ENCODE measurements at regions not wholly inside any gene's neighbourhood (a gene's known extent, or its start where the extent isn't known, plus 50 kb on each side); places are given as distances from the start of the nearest gene placed in this dataset.

DNA sequence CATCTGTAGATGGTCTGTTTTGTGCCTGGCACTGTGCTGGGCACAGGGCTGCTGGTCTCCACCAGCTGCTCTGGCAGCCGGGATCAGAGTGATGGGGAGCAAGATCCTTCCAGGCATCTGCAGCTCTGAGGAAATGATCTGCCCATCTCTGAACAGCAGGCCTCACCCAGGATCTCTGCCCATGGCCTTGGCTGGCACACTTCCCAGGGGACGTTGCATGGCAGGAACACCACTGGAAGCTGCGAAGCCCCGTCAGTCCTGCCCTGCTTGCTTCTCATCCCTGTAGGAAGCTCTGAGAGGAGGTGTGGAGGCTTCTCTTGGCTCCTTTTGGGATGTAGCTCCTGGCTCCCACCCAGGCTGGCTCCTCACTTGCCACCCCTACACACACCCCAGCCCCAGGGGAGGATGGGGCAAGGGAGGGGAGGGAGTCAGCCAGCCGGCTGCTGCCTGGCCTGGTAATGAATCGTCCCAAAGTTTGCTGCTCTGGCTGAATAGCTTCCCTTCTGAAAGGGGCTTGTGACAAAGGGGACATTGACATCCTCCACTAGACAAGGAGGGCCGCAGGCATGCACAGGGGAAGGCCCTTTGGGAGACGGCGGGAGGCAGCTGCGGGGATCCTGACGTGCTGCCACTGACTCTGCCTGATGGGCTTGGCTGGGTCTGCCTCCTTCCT is 108.9 kb downstream of the VEGFA start:
- DNase-seq: no peak

DNA sequence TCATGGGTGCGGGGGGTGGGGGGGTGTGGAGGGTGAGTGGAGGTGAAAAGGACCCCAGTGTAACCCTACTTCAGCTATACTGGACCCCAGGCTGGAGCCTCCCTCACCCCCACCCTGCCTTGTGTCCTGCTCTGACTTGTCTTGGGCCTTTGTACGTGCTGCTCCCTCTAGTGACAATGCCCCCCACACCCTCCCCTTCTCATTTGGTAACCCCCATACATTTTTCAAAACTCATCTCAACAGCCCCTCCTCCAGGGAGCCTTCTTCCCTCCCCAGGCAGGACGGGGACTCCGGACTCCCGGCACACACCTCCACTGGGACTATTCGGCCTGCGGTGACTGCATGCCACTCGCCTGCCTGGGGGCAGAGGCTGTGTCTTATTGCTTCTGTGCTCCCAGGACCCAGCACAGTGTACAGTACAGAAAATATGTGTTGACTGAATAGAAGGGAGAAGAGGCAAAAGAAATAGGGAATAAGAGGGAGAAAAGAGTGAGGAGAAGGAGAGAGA is 108.2 kb downstream of the VEGFA start:
- DNase-seq: no peak

DNA sequence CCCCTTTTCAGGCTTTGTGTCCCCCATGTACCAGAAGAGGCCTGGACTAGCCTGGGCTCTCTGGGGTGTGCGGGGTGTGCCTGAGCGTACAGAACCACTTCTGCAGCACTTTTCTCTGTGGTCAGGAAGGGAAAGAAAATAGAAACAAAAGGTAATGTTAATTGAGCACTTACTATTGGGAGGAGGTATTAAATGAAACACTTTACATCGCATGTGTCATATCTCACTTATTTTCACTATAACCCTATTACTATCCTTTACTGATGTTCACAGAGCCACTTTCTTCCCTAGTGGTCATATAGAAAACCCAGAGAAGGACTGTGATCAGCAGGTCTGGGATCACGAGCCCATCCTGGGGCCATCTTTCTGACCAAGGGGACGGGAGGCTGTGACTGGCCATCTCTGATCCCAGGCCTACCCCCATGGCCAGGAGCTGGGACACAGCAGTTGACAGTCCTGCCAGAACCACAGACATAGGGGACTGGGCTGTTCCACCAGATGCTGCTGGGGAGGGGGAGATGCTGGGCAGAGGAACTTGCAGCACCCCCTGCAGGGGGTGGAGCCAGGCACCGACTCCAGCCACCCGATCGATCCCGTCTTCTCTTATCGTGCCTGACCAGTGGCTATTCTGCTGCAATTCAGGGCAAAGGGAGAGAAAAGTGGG is 107.6 kb downstream of the VEGFA start:
- no peak for DNase-seq

DNA sequence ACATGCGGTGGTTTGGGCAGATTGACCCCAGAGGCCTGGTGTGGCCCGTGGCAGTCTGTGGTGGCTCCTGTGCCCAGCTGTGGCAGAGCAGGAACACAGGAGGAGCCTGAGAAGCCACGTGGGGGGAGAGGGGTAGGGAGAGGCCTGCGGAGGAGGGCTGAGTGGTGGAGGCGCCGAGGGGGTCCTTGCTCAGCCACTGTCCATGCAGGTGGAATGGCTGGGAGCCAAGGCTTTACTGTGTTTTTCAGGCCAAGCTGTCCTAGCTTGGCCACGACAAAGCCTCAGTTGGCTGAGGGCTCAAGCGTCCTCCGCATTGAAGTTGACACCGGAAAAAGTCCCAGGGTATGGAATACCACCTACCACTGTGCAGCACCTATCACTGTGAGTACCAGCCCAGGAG is 107.0 kb downstream of the VEGFA start:
- DNase-seq: no peak

DNA sequence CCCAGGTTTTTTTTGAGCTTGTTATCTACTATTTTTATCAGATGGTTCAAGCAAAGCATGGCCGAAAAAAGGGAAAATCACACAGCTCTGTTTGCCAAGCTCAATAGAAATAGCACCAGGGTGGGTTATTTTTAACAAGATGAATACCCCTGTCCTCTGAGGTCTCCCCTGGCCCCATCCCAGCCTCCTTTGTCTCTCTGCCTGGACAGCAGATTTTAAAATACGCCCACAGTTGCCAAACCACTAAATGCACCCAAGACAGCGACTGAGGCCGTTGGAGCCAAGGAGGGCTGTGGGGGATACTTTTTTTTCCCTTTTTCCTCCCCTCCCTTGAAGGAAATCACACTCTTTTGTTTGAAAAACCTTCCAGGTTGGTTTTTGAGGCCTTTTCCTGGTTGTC is 106.6 kb downstream of the VEGFA start:
- DNase-seq: no peak

DNA sequence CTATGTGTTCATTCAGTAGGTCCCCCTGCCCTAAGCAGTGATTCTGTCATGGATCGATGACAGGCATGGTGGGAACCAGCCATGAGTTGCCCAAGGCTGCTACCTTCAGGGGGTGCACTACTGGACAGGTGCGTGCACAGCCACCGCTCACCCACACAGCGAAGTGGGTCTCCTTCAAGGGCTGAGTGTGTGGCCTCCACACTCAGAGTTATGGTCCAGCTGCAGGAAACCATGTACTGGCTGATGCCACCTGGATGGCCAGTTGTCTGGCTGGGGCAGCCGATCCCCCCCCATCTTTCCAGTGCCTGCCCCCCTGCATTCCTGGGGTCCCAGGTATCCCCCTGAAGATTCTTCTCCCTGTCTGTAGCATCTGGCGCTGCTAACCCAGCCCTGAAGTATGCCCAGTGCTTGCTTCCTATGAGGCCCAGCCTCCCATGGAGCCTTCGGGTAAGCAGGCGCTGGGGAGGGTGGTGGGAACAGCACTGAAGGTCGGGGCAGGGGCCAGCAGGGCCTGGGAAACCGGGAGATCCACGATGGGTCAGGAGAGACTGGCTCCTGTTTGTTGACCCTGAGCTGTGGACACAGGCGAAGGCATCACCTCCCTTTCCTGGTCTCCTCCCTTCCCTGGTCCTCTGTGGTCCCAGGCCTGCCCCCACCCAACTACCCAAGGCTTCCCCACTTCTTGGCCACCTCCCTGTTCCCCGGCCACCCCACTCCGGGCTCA is 106.0 kb downstream of the VEGFA start:
- no peak for DNase-seq

DNA sequence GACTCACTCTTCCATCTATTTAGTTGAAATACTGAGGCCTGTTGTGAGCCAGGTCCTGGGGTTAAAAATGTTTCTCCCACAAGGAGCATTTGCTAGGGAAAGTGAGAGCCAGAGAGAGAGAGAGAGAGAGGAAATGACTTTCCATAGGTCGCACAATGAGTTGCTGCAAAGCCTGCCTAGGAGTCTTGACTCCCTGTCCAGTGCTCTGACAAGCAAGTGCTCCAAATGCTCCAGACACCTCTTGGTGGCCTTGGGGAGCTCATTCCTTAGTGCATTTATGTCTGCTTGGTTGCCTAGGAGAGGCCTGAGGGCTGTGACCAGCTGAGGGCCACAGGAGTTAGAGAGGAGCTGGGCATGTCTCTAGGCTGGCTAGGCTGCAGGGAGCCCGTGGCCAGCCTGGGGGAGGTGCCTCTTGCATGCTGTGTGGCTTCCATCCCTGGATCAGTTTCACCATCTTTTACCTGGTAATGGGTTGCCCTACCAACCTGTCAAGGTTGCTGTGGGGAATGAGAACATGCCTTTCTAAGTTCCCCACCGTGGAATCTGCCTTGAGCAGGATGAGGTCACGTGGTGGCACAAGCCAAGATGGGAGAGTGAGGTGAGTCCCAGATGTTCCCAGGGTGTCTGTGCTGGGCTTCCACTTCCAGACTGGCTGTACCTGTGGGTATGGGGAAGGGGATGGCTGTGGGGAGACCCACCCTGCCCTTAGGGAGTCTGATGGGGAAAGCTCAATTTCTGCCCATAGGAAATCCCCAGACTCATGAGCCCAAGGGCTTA is 105.0 kb downstream of the VEGFA start:
- DNase-seq: no peak

DNA sequence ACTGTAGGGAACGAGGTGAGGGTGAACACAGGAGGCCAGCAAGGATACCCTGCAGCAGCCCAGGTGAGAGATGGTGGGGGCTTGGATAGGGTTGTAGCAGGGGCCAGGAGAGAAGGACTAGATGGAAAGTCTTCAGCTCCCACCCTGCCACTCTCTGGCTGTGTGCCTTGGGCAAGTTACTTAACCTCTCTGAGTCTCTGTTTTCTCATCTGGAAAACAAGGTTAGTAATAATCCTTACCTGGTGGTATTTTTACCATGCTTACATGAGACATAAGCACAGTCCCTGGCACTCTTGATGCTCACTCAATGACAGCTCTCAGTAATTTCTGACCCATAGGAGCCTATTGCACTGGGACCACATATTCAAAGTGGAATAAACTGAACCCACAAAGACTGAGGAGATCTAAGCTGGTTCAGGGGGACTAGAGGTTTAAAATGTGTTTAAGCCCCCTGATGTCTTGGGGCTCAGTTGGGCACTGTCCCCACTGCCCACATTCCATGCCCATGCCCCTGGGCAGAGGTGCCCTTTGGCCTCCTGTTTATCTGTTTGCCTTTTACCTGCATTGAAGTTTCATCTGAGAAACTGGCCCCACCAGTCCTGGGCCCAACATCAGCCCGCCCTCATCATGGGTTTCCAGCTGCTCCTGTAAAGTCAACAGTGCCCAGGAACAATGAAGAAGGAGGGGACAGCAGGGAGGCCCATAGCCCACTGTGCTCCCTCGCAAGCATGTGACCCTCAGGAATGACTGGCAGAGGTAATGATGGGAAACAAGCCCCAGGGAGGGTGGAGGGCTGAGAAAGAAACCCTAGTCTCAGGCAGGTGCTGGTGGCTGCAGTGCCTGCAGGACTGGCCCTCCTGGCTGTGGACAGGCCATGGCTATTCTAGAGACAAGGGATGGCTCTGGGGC is 104.0 kb downstream of the VEGFA start:
- DNase-seq: no peak

DNA sequence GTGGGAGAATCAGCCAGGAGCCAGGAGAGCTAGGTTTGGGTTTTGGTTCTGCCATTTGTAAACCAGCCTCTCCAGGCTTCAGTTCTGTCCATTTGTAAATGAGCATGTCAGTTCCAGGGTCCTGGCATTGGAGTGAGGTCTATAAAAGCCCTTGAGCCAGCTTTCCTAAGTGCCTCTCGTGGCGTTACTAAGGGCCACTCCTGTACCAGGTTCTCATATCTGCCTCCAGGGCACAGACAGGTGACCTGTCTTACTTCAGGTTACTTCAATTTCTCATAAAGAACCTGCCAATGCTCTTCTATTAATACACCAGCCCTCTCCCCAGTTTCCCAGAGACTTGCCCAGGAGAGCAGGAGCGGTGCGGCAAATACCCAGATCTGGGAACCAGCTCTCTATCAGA is 101.9 kb downstream of the VEGFA start:
- DNase-seq: no peak

DNA sequence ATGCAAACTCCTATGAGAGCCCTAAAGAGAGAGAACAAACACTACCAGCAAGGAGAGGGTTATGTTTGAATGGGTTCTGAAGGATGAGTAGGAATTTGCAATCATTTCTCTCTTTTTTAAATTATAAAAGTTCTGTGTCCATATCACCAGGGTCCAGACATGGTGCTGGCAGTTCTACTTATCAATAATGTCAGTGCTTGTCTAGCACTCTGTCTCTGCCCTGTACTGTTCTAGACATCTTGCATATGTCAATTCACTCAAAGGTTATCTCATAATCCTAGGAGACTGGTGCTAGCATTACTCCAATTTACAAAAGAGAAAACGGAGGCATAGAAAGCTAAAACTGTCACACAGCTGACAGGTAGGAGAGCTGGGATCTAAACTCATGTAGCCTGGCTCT is 101.3 kb downstream of the VEGFA start:
- no peak for DNase-seq

DNA sequence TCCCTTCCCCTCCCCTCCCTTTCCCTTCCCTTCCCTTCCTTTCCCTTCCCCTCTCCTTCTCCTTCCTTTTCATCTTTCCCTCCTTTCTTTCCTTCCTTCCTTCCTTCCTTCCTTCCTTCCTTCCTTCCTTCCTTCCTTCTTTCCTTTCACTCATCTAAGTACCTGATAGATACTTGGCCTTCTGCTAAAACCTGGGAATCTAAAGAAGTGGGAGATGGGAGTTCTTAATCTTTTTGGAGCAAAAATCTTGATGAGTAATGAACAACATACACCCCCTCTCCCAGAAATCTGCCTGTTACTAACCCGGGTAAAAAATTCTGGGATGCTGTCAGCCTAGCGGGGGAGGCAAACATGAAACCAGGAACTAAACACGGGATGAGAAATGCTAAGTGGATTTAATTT is 100.7 kb downstream of the VEGFA start:
- DNase-seq: no peak

DNA sequence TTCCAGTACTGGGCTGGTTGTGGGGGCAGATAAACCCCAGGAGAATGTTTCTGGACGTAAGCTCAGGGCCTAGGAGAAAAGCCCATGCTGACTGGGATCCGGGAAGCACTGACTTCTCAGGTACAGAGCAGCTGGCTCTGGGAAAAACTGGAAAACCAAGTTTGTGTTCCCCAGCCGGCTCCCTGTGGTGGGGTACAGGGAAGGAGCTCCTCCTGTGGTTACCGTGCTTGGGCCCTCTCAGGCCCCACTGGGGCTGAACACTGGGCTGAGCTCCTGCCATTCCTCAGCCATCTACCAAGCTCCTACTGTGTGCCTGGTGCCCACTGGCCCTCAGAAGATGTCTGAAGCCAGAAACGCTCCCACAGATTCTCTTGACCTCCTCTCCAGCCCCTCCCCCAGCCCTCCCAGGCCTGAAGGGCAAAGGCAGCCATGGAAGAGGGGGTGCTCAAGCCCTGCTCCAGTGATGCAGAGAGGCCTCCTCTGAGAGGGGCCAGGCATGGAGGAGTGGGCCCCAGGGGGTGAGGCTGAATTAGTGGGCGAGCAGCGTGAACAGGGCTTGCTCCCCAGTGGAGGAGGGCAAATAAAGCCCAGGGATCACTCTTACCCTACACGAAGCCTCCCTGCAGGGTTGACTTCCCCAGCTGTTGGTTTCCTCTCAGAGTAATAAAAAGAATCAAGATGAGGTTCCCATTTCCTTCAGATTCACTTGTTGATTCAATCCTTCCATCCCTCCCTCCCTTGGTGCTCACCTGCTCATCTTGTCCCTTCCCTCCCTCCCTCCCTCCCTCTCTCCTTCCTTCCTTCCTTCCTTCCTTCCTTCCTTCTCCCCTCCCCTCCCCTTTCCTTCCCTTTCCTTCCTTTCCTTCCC is 100.0 kb downstream of the VEGFA start:
- DNase-seq: no peak

DNA sequence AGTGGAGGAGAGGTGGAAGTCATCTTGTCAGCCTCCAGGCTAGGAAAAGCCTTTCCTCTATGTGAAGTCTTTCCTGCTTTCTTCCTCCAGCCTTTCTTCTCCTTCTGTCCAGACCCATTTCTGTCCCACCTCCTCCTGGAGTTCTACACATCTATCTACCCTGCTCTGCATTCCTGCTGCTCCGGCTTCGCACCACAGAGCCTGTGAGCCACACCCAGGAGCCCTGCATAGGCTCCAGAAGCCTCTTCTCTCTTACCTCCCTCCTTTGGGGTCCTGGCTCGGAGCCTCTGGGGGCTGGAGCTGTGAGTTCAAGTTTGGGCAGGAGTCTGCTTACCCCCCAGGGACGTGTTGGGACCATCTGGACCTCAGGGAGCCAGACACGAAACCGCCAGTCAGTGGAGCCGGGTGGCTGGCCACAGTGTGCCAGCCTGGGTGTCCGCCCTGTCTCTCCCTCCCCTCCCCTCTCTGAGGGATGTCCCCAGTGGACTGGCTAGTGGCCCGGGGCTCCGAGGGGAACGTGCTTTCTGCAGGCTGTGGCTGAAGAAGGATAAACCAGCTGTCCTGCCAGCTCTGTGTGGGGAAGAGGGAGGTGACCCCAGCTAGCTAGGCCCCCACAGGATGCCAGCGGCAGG is 99.2 kb downstream of the VEGFA start:
- DNase-seq: no peak

DNA sequence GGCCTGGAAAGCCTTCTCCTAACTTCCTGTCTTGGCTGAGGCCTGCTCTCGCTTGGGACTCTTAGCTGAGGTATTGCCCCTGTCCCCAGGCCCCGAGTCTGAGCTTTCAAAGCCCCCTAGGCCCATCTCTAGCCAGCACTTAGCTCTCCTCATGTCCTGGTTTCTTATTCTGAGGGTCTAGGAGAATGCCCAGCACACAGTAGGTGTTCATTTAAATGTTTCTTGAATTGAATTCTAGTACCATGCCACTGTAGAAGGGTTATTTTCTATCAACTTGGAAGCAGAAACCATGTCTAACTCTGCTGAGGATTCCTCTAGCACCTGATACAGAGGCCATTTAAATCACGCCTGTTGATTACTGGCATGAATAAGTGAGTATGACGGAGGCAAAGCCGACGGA is 98.5 kb downstream of the VEGFA start:
- no peak for DNase-seq

DNA sequence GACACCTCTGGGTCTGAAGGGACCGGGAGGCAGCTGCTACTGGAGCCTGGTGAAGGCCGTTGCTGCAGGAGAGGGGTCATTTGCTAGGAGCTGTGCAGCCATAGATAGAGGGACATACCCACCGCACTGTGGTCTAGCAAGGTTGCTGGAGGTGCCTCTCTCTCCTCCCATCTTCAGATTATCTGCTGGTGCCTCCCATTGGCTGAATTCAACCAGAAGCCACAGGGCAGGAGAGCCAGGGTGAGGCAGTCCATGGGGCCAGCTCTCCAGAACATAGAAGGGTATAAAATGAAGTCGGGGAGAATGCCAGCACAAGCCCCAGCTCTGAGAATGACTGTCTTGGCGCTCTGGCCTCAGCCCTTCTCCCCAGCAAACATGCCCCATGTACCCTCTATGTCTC is 98.0 kb downstream of the VEGFA start:
- DNase-seq: no peak

DNA sequence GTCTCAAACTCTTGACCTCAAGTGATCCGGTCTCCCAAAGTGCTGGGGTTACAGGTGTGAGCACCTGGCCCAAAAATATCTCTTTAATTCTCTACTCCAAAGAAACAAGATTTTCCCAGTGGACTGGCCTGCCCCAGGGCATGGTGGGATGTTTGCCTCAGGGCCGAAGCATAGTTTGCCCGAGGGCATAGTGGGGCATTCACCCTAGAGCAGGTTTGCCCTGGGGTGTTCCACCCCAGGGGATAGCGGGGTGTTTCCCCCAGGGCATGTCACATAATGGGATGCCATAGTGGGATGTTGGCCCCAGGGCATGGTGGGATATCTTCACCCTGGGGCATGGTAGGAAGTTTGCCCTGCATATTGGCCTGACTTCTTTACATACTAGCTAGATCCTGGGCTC is 97.2 kb downstream of the VEGFA start:
- DNase-seq: no peak

DNA sequence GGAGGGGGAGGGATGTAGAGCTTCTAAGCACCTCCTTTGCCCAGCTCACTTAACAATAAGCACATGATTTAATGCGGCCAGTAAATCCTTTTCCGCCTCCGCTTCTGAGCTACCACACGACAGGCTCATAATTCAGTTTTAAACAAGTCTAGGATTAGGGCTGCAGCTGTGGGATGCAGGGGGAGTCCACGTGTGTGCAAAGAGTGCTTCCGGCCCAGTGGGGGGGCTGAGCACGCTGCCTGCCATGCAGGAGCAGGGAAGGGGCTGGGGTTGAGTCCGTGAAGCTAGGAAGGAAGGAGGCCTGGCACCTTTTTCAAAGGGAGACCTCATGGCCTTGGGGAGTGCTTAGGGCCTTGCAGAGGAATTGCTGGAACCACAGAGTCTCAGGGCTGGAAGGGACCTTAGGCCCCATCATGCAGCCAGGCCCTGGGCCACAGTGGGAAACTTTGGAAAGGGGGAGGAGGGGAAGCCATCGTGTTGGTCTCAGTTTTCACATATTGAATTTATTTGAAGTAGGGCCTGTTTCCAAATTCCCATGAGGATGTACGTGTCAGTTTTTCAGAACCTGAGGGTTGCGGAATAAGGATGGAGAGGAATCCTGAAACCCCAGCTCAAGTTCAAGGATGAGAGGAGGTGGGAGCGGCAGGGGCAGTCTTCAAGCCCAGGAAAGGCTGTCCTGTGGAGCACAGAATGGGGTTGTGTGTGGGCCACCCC is 96.1 kb downstream of the VEGFA start:
- DNase-seq: no peak

DNA sequence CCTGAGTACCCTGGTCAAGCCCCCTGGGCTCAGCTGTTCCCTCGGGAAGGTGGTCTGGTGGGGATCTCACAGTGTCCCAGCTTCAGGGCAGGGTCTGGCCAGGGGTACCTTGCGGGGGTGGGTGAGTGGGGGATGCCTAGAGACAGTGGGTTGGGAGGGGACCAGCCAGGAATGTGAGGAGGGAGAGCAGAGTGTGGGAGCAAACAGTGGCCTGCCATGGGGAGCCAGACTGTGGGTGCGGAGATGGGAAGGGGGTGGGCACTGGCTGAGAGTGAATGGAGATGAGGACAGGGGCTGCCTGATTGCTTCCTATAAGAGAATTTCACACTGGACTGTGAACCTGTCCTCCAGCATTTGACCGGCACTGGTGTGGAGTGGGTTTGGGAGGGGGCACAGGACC is 95.1 kb downstream of the VEGFA start:
- no peak for DNase-seq

DNA sequence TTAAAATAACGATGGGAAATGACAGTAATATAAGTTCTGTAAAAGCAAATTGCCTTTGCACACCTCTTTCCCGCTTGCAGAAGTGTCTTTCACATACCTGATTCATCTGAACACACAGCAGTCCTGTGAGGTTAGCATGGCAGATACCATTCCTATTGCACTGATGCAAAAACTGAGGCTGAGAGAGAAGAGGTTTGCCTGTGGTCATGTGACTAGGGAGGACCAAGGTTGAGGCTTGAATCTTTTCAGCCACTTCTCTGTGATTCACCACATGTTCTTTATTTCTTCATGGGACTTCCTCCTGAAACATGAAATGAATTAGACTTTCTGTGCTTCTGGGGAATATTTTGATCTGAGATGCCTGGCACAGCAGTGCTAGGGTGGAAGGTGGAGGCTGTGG is 92.9 kb downstream of the VEGFA start:
- no peak for DNase-seq
